ENCODE measurements at regions not wholly inside any gene's neighbourhood (a gene's known extent, or its start where the extent isn't known, plus 50 kb on each side); places are given as distances from the start of the nearest gene placed in this dataset.
"Not testable (repeated sequence)": the region's sequence is repeated elsewhere in the genome, so short reads cannot be mapped to it uniquely, and the experiment has no call there.

- DNase-seq (ENCODE audit: low spot score): not testable (repeated sequence)
Observed at GRCh38 chr10:53335803-53336422, 563.3 kb upstream of the MBL2 start.

- DNase-seq (ENCODE audit: low spot score): no peak
Observed at GRCh38 chr10:53331460-53331859, 558.9 kb upstream of the MBL2 start.

- not testable (repeated sequence) for DNase-seq (ENCODE audit: low spot score)
Observed at GRCh38 chr10:53326401-53327305, 554.1 kb upstream of the MBL2 start.

DNA sequence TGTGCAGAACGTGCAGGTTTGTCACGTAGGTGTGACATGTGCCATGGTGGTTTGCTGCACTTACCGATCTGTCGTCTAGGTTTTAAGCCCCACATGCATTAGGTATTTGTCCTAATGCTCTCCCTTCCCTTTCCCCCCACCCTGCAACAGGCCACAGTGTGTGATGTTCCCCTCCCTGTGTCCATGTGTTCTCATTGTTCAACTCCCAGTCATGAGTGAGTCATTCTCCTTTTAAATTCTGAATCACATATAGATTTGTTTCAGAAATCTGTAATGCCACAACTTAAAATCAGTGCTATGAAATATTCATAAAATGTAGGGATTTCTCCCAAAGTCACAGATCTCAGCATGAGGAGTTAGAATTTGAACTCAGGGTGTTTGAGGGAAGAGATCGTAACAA lies 552.5 kb upstream of the MBL2 start:
- no peak for DNase-seq (ENCODE audit: low spot score)

DNA sequence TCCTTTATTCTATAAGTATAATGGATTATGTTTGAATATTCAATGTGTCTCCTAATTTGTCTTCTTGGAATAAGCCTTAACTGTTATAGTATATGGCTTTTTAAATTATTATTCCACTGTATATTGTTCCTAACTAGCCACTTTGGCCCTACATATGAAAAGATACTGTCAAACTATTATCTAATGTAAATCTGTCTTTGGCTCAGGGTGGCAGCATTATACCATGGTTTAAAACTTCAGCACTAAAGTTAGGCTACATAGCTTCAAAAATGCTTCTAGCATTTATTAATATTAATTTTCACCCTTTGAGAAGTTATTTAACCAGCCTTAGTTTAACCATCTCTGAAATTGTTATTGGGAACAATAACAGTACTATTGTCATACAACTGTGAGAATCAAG lies 543.1 kb upstream of the MBL2 start:
- no peak for DNase-seq (ENCODE audit: low spot score)

- DNase-seq (ENCODE audit: low spot score): peak; percentile 2
Observed at GRCh38 chr10:53314876-53315275, 542.3 kb upstream of the MBL2 start.

- no peak for DNase-seq (ENCODE audit: low spot score)
Observed at GRCh38 chr10:53298443-53298842, 525.9 kb upstream of the MBL2 start.

GRCh38 chr10:53284615-53285182 lies 512.1 kb upstream of the MBL2 start:
- no peak for DNase-seq (ENCODE audit: low spot score)

DNA sequence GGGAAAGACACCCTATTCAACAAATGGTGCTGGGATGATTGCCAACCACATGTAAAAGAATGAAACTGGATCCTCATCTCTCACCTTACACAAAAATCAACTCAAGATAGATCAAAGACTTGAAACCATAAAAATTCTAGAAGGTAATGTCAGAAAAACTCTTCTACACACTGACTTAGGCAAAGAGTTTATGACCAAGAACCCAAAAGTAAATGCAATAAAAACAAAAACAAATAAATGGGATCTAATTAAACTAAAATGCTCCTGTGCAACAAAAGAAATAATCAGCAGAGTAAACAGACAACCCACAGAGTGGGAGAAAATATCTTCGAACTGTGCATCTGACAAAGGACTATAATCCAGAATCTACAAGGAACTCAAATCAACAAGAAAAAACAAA lies 504.2 kb upstream of the MBL2 start:
- DNase-seq (ENCODE audit: low spot score): no peak

DNA sequence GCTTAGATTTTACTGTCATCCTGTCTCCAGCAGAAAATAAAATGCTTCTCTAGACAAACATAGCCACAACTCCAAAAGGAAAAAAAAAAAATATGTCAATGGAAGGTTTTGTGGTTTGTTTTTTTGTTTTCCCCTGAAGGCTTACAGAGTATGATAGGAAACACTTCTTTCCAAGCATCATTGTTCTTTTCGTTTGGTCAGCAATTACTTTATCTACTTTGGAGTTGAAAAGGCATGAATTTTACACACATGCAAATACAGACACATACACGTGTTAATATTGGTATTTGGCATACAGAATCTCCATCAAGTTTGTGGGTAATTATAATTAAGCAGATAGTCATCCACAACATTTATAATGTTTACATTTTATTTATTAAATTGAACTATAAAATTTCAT lies 496.9 kb upstream of the MBL2 start:
- no peak for DNase-seq (ENCODE audit: low spot score)

- DNase-seq (ENCODE audit: low spot score): no peak
Observed at GRCh38 chr10:53260213-53260612, 487.6 kb upstream of the MBL2 start.

DNA sequence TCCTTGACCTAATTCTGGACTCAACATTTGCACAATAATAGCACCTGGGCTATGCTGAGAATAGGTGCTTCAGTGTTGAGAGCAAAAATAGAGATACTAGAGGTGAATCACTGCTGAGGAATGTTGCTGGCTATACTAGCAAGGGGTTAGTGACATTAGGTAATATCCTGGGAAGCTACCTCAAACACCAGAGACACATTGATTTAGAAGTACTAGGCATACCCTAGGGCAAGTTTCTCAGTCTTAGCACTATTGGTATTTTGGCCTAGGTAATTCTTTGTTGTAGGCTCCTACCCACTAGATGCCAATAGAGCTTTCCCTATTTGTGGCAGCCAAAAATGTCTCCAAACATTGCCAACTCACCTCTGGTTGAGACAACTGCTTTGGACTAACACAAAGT lies 484.0 kb upstream of the MBL2 start:
- no peak for DNase-seq (ENCODE audit: low spot score)

DNA sequence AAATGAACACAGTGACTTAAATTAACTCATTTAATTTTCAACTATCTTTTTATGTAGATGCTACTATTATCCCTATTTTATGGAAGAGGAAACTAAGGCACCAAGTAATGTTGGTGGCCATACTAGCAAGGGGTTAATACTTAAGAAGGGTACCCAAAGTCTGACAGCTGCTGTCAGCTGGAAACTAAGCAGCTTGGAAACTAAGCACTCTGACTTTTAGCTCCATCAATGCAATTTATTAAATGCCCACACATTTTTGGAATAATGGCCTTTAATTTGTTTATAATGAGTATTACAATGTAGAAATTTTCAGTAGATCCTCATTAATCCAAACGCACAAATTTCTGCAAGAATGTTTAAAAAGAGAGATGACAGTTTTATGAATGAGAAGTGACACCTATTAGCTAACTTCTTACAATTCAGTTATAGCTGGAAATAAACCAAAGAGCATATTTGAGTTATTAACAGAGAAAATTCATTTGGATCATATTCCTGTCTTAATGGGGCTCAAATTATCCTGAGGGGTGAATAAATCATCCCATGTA lies 483.1 kb upstream of the MBL2 start:
- no peak for DNase-seq (ENCODE audit: low spot score)

DNA sequence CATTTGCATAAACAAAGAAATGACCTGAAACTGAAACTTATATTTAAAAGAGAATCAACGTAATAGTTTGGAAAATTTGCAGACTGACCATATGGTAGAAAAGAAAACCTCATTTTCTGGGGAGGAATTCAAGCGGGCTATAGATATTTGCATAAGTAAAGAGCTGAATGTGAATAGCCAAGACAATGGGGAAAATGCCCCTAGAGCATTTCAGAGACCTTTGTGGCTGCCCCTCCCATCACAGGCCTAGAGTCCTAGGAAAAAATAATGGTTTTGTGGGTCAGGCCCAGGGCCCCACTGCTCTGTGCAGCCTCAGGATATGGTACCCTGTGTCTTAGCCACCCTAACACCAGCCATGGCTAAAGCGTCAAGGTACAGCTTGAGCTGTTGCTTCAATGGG lies 480.6 kb upstream of the MBL2 start:
- no peak for DNase-seq (ENCODE audit: low spot score)

- no peak for DNase-seq (ENCODE audit: low spot score)
Observed at GRCh38 chr10:53239873-53240272, 467.3 kb upstream of the MBL2 start.

- no peak for DNase-seq (ENCODE audit: low spot score)
Observed at GRCh38 chr10:53236941-53237340, 464.4 kb upstream of the MBL2 start.

- DNase-seq (ENCODE audit: low spot score): no peak
Observed at GRCh38 chr10:53233749-53234148, 461.2 kb upstream of the MBL2 start.

DNA sequence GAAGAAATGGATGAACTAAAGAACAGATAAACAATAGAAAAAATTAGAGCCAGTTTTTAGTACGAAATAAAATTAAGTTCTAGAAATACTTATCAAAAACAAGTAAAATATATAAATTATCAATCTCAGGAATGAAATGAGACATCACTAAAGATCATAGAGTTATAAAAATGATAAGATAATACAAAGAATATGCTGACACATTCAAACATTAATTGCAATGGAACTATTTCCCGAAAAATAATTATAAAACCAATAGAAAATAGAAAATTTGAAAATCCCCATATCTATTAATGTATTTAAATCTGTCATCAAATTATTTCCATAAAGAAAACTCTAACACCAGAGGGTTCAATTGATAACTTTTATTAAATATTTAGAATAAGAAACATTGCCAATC lies 458.1 kb upstream of the MBL2 start:
- no peak for DNase-seq (ENCODE audit: low spot score)

DNA sequence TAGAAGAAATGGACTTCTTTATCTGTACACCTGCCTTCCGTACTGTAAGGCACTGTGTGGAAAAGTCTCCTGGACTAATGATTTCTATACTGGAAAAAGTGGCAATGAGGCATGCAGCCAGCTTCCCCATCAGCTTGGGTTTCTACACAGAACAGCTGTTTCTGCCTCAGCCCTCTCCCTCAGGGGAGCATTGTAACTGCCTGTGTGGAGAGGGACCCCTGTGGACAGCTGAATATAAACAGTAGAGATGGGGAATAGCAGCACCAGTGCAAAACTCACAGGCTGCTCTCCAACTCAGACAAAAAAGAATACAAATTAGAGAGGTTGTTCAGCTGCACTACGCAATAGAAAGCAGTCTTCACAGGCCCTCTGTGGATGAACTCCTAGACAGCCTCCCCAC lies 451.3 kb upstream of the MBL2 start:
- no peak for DNase-seq (ENCODE audit: low spot score)

GRCh38 chr10:53222806-53223205 lies 450.2 kb upstream of the MBL2 start:
- DNase-seq (ENCODE audit: low spot score): no peak

DNA sequence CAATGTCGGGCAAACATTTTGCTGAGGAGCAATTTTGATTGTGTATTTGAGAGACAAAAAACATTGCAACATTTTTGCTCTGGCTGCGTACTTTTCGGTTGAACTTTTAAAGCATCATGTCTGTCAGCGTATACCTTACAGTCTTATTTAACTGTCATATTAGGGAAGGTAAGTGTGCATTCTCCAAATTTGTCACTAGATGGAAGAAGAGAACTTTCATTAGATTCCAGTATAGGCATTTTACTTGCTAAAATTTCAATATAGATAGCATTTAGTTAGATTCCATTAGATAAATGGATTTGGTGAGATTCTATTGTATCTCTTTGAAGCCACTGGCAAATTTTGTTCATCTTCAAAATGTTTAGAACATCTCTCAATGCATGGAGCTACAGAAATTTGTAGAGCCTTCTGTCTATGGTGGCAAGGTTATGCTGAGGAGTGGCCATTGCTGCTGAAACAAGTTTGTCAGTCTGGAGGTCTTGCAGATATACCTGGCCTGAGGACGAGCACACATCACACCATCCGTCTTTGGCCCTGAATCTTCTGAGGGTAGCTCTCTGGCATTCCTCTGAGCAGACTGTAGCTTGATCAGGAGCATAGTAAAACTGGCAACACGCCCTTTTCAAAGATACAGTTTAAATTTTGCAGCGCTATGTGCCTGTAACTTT lies 437.5 kb upstream of the MBL2 start:
- DNase-seq (ENCODE audit: low spot score): no peak

DNA sequence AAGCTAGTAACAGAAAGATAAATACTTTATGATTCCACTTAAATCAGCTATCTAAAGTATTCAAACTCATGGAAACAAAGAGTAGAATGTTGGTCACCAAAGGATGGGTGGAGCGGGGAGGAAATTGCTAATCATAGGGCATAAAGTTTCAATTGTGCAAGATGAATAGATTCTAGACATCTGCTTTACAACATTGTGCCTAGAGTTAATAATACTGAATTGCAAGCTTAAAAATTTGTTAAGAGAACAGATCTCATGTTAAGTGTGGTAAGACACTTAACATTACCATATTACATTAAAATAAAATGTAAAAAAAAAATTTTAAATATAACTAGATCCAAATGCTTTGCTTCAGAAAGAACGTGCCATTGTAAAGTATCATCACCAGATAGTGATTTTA lies 411.1 kb upstream of the MBL2 start:
- DNase-seq (ENCODE audit: low spot score): no peak

- no peak for DNase-seq (ENCODE audit: low spot score)
Observed at GRCh38 chr10:53177468-53177867, 404.9 kb upstream of the MBL2 start.
